HEK293 (cell line): ENCODE measurements at regions not wholly inside any gene's neighbourhood (a gene's known extent, or its start where the extent isn't known, plus 50 kb on each side); places are given as distances from the start of the nearest gene placed in this dataset.

ENCODE experiments used
- KLF8 ChIP-seq: fragments of 450-650 bp; formaldehyde crosslinking; IDR thresholded peaks from 2 replicates; pipeline ENCODE4 v1.5.1; 2016; ENCODE audit warnings: missing biosample characterization, missing genetic modification characterization
- PRDM10 ChIP-seq: fragments of 450-650 bp; formaldehyde crosslinking; IDR thresholded peaks from 2 replicates; pipeline ENCODE4 v1.5.1; 2016; ENCODE audit warnings: missing biosample characterization, missing genetic modification characterization
- SCRT2 ChIP-seq: fragments of 450-650 bp; formaldehyde crosslinking; IDR thresholded peaks from 2 replicates; pipeline ENCODE4 v1.5.1; 2016; ENCODE audit warnings: missing biosample characterization, missing genetic modification characterization
- ZNF324 ChIP-seq: fragments of 450-650 bp; formaldehyde crosslinking; IDR thresholded peaks from 2 replicates; pipeline ENCODE4 v1.5.1; 2016; ENCODE audit warnings: missing biosample characterization, missing genetic modification characterization
- ZSCAN16 ChIP-seq: fragments of 450-650 bp; formaldehyde crosslinking; IDR thresholded peaks from 2 replicates; pipeline ENCODE4 v1.5.1; 2016; ENCODE audit warnings: missing biosample characterization, missing genetic modification characterization
- TF ChIP-seq, protein P1 (sequence below): fragments of 450-650 bp; formaldehyde crosslinking; IDR thresholded peaks from 2 replicates; pipeline ENCODE4 v1.5.1; 2016; ENCODE audit warnings: missing biosample characterization, missing genetic modification characterization
- TF ChIP-seq, protein P2 (sequence below): fragments of 450-650 bp; formaldehyde crosslinking; IDR thresholded peaks from 2 replicates; pipeline ENCODE4 v1.5.1; 2017; ENCODE audit warnings: missing biosample characterization, mild to moderate bottlenecking, missing genetic modification characterization, moderate library complexity
- TF ChIP-seq, protein P3 (sequence below): fragments of 450-650 bp; formaldehyde crosslinking; IDR thresholded peaks from 2 replicates; pipeline ENCODE4 v1.5.1; 2016; ENCODE audit warnings: missing biosample characterization, missing genetic modification characterization, low read depth

- TF ChIP-seq ZSCAN16 (tag by site-specific recombination) = no peak
- TF ChIP-seq, protein P1, sequence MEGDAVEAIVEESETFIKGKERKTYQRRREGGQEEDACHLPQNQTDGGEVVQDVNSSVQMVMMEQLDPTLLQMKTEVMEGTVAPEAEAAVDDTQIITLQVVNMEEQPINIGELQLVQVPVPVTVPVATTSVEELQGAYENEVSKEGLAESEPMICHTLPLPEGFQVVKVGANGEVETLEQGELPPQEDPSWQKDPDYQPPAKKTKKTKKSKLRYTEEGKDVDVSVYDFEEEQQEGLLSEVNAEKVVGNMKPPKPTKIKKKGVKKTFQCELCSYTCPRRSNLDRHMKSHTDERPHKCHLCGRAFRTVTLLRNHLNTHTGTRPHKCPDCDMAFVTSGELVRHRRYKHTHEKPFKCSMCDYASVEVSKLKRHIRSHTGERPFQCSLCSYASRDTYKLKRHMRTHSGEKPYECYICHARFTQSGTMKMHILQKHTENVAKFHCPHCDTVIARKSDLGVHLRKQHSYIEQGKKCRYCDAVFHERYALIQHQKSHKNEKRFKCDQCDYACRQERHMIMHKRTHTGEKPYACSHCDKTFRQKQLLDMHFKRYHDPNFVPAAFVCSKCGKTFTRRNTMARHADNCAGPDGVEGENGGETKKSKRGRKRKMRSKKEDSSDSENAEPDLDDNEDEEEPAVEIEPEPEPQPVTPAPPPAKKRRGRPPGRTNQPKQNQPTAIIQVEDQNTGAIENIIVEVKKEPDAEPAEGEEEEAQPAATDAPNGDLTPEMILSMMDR (tag by site-specific recombination) = no peak
- no peak for TF ChIP-seq KLF8 (tag by site-specific recombination)
- TF ChIP-seq, protein P2, sequence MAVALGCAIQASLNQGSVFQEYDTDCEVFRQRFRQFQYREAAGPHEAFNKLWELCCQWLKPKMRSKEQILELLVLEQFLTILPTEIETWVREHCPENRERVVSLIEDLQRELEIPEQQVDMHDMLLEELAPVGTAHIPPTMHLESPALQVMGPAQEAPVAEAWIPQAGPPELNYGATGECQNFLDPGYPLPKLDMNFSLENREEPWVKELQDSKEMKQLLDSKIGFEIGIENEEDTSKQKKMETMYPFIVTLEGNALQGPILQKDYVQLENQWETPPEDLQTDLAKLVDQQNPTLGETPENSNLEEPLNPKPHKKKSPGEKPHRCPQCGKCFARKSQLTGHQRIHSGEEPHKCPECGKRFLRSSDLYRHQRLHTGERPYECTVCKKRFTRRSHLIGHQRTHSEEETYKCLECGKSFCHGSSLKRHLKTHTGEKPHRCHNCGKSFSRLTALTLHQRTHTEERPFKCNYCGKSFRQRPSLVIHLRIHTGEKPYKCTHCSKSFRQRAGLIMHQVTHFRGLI = no peak
- TF ChIP-seq, protein P3, sequence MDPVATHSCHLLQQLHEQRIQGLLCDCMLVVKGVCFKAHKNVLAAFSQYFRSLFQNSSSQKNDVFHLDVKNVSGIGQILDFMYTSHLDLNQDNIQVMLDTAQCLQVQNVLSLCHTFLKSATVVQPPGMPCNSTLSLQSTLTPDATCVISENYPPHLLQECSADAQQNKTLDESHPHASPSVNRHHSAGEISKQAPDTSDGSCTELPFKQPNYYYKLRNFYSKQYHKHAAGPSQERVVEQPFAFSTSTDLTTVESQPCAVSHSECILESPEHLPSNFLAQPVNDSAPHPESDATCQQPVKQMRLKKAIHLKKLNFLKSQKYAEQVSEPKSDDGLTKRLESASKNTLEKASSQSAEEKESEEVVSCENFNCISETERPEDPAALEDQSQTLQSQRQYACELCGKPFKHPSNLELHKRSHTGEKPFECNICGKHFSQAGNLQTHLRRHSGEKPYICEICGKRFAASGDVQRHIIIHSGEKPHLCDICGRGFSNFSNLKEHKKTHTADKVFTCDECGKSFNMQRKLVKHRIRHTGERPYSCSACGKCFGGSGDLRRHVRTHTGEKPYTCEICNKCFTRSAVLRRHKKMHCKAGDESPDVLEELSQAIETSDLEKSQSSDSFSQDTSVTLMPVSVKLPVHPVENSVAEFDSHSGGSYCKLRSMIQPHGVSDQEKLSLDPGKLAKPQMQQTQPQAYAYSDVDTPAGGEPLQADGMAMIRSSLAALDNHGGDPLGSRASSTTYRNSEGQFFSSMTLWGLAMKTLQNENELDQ (tag by site-specific recombination) = no peak
- no peak for TF ChIP-seq ZNF324 (tag by site-specific recombination)
- no peak for TF ChIP-seq PRDM10 (tag by site-specific recombination)
- TF ChIP-seq SCRT2 (tag by site-specific recombination) = no peak
These were observed 354.3 kb upstream of the NEGR1 start for GRCh38 chr1:72636631-72637030.
